PC-9 (cell line): ENCODE measurements at regions not wholly inside any gene's neighbourhood (a gene's known extent, or its start where the extent isn't known, plus 50 kb on each side); places are given as distances from the start of the nearest gene placed in this dataset.

ENCODE experiments used
- CTCF ChIP-seq: fragments of 200-600 bp; sonication (generic); conservative IDR thresholded peaks from 2 replicates; pipeline ENCODE4 v1.6.1; 2017; ENCODE audit warnings: mixed run types, antibody characterized with exemption, mild to moderate bottlenecking, moderate library complexity
- EZH2 ChIP-seq: fragments of 200-600 bp; sonication (generic); IDR thresholded peaks from 2 replicates; pipeline ENCODE4 v1.8.0; 2017; ENCODE audit warnings: antibody characterized with exemption, low read depth

DNA sequence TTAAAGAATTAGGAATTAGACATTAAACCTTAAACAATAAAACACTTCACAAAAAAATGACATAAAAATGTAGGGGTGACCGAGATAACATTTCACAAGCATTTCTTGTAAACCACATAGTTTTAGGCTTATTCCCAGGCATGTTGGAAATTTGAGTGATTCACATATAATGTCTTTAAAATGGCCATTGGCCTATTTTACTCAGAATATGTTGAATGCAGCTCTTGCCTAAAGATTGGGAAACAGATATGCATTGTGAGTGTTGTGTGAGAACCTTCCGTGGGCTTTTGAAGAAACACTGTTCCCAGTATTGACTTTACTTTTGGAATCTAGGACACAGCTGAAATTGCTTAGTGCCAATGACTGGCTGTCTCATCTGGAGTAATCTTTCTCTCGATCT is 79.6 kb downstream of the ARL5B start:
- TF ChIP-seq CTCF (no peak), EZH2 (no peak)
